ENCODE measurements at regions not wholly inside any gene's neighbourhood (a gene's known extent, or its start where the extent isn't known, plus 50 kb on each side); places are given as distances from the start of the nearest gene placed in this dataset.

GRCh38 chr5:39542511-39543285 is 117.9 kb upstream of the DAB2 start:
- no peak for DNase-seq (ENCODE audit: low read depth)
- TF ChIP-seq CTCF (IDR thresholded peaks at IDR 0.05; ENCODE audit: control insufficient read depth, extremely low read depth, insufficient read depth): no peak
- H3K4me3 ChIP-seq (ENCODE audit: low read depth, low read length): no peak overlapping the region

- no peak overlapping the region for H3K4me3 ChIP-seq (ENCODE audit: low read depth, low read length)
- DNase-seq (ENCODE audit: low read depth): no peak
- no peak for TF ChIP-seq CTCF (IDR thresholded peaks at IDR 0.05; ENCODE audit: control insufficient read depth, extremely low read depth, insufficient read depth)
Observed at GRCh38 chr5:39541920-39542319, 117.1 kb upstream of the DAB2 start.

- H3K4me3 ChIP-seq (ENCODE audit: low read depth, low read length): no peak overlapping the region
- DNase-seq (ENCODE audit: low read depth): no peak
- no peak for TF ChIP-seq CTCF (IDR thresholded peaks at IDR 0.05; ENCODE audit: control insufficient read depth, extremely low read depth, insufficient read depth)
Observed at GRCh38 chr5:39539470-39539869, 114.7 kb upstream of the DAB2 start.

- no peak overlapping the region for H3K4me3 ChIP-seq (ENCODE audit: low read depth, low read length)
- DNase-seq (ENCODE audit: low read depth): no peak
- no peak for TF ChIP-seq CTCF (IDR thresholded peaks at IDR 0.05; ENCODE audit: control insufficient read depth, extremely low read depth, insufficient read depth)
Observed at GRCh38 chr5:39534690-39535089, 109.9 kb upstream of the DAB2 start.

- no peak overlapping the region for H3K4me3 ChIP-seq (ENCODE audit: low read depth, low read length)
- TF ChIP-seq CTCF (IDR thresholded peaks at IDR 0.05; ENCODE audit: control insufficient read depth, extremely low read depth, insufficient read depth): no peak
- DNase-seq (ENCODE audit: low read depth): no peak
Observed at GRCh38 chr5:39533749-39534148, 109.0 kb upstream of the DAB2 start.

GRCh38 chr5:39532511-39532910 is 107.7 kb upstream of the DAB2 start:
- no peak for DNase-seq (ENCODE audit: low read depth)
- H3K4me3 ChIP-seq (ENCODE audit: low read depth, low read length): no peak overlapping the region
- no peak for TF ChIP-seq CTCF (IDR thresholded peaks at IDR 0.05; ENCODE audit: control insufficient read depth, extremely low read depth, insufficient read depth)

GRCh38 chr5:39531306-39531705 is 106.5 kb upstream of the DAB2 start:
- no peak overlapping the region for H3K4me3 ChIP-seq (ENCODE audit: low read depth, low read length)
- DNase-seq (ENCODE audit: low read depth): no peak
- no peak for TF ChIP-seq CTCF (IDR thresholded peaks at IDR 0.05; ENCODE audit: control insufficient read depth, extremely low read depth, insufficient read depth)

Data from LNCaP clone FGC (cell line).